HG03378 (cell line): ENCODE measurements at regions not wholly inside any gene's neighbourhood (a gene's known extent, or its start where the extent isn't known, plus 50 kb on each side); places are given as distances from the start of the nearest gene placed in this dataset.
"Not testable (repeated sequence)": the region's sequence is repeated elsewhere in the genome, so short reads cannot be mapped to it uniquely, and the experiment has no call there.

Experiments used
- ATAC-seq: cut with Tn5 transposase; IDR thresholded peaks from one replicate; pipeline ENCODE4 v1.9.1; 2021; ENCODE audit warnings: mild to moderate bottlenecking, moderate library complexity; ENCODE audit not compliant: unreplicated experiment

DNA sequence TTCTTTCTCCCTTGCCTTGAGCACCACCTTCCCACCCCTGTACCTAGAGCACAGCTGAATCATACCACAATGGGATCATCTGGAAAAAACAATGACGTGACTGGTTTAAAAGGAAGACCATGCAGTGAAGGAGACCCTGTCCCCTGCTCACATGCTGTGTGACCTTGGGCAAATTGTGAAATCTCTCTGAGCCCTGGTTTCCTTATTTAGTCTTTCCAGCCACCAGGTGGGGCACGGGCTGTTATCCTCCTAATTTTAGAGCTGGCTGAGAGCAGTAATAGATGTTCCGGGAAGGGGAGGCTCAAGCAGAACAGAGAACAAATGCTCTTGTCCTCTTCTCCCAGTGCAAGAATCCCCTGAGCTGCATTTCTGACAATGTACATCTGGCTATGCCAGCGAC is 198.3 kb downstream of the RPS24 start:
- no peak for ATAC-seq

DNA sequence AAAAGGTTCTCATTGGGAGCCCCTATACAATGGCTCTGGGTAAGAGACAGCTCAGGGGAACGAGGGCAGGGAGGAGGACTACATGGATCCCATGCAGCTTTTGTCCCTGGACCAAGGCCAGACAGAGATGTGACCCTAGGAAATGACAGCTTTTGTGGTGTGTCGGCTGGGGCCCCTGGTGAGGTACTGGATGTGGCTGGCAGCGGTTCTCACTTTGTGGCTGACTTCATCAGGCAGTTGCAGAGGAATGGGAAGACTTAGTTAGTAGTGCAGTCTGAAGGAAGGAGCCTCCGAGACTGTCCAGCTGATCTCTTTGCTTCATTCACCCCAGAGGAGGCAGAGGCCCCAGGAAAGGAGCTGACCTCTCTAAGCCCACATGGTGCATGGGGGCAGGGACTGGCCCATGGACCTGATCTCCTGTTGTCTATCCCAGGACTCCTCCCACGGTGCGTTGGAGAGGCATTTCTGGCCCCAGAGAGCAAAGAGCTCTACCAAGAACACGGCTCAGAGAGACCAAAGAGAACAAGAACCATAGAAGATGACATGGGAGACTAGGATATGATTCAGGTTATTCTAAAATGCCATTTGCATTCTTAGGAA is 202.9 kb downstream of the RPS24 start:
- ATAC-seq = no peak

DNA sequence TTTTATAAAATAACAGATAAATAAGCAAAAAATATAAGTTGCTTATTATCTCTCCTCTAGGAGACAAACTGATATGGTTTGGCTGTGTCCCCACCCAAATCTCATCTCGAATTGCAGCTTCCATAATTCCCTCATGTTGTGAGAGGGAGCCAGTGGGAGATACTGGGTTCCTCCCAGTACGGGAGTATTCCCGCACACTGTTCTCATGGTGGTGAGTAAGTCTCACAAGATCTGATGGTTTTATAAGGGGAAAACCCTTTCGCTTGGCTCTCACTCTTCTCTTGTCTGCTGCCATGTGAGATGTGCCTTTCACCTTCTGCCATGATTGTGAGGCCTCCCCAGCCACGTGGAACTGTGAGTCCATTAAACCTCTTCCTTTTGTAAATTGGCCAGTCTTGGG is 204.3 kb downstream of the RPS24 start:
- ATAC-seq = not testable (repeated sequence)

DNA sequence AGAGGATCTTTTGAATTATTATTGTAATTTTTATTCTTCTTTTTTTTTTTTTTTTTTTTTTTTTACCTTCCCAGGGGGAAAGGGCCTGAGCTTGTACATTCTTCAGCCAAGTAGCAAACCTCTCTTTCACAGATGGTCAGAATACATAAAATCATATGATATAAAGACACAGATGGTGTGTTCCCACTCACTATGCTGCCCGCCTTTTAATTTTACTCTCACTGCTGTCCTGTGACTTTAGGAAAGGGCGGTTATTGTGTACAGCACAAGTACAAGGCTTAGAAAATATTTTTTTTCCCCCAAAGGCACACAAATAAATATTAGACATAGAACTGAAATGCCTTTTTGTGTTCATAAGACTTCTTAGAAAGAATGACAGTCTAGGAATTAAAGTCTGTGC is 213.6 kb downstream of the RPS24 start:
- ATAC-seq = no peak

DNA sequence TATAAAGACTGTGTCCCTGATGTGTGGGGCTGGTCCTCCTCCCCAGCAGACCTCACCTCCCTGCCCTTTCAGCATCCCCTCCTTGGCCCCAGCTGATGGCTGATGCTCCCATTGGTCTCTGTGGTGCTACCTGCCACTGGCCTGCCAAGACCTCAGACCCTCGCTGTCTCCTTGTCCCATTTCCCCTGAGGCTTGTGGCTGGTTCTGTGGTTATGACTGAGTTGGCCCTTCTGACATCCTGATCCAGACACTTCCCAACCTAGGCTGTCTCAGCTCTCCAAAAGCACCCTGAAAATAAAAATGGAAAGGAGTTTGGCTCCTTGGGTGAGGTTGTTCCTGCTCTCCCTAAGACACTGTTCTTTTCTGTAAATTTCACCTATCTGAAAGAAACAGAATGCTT is 214.2 kb downstream of the RPS24 start:
- no peak for ATAC-seq

DNA sequence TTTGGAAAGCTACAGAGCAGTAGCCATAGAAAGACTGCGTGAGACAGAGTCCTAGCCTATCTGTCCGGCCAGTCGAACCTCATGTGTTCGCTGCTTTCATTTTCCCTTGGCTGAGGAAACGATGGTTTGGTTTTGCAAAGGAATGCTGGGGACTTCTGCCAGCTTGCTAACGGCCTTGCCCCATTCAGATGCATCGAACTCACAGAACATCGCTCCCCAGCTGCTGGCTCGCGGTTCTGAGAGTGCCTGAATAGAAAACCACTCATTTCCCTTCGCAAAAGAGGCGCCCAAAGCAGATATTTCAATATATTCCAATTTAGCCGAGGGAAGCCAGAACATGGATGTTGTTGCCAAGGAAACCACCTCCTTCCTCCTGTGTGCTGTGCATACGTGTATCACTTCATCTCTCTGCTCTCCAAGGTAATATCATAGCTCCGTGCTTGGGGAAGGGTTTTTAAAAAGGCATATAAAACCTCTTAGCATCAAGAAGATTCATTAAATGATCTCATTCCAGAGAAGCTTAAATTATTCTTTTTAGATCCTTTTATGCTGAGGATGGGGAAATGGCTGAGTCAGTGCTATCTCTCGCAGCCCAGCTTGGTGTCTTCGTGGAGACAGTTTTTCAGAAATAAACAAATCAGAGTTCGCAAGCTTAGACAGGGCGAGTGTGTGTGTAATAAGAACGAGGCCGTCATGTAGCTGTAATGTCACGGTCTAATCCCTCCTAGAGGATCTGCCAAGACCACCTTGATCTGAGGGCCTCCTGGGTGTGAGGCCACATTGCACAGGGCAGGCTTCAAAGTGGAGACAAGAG is 215.2 kb downstream of the RPS24 start:
- no peak for ATAC-seq

DNA sequence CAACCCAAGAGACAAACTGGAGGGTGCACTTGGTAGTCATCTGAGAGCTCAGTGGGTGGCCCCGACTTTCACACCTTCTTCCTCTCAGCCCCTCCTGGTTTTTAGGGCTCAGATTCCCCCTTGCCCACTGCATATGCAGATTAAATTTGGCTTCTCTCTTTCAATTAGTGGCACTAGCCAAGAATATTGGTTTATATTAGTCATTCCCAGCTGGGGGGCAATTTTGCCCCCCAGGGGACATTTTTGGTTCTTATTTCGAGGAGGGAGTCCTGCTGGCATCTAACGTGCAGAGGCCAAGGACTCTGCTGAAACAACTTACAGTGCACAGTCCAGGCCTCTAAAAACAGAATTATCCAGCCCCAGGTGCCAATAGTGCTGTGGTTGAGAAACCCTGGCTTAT is 216.0 kb downstream of the RPS24 start:
- ATAC-seq = no peak

DNA sequence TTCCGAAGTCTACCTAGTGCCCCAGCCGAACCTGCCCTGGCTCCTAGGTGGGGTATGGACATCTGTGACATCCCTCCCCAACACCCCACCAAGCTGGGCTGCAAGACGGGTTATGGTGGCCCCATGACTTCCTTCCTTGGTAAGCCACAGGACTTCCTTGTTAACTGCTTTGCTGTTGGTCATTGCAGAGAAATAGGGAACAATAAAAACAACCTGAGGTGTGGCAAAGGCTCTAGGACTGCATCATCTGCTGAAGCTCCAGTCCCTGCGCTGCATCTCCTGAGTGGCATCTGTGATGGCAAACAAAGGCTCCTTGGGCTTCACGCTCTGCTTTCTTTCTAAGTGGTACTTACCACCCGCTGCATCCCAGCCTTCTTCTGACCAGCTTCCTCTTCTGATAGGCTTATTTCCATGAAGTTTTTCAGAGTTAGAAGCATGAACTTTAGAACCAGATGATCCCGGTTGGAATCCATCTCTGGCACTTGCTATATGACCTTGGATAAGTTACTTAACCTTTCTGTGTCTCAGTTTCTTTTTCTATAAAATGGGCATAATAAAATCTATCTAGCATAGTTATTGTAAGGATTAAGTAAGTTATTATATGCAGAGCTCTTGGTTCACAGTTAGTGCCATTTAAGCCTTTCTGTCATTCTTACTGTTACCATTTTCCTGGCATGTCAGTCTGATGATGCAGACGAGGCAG is 216.8 kb downstream of the RPS24 start:
- ATAC-seq = no peak

DNA sequence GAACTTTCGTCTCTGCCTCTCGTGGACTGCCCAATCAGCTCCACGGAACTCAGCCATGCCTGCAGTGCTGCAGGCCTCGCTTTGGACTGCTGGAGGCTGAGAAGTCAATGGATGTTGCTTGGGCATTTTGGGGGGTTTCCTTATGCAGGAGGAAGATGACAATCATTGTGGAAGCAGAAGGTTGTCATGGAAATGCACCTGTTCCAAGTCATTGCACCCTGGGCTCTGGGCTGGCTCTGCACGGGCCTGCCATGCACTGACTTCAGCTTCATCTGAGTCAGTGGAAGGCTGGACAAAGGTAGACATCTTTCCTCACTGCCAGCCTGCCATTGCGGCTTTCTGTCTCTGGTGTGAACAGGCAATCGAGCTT is 217.3 kb downstream of the RPS24 start:
- ATAC-seq = no peak

DNA sequence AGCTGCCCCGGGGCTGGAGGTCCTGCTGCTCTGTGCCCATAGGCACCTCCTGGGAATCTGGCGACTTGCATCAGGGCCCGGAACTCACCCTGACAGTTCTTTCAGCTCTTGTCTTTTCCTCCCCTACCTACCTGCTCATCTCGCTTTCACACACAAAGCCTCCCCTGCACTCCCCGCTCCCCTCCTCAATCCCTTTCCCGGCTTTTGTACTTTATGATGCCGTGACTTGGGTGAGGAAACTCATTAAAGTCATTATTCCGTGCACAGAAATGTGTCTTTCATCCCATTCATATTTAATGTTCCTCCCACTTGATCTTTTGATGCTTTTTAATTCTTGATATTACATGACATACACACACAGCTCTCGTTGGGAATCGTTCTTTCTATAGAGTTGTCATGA is 218.6 kb downstream of the RPS24 start:
- no peak for ATAC-seq

DNA sequence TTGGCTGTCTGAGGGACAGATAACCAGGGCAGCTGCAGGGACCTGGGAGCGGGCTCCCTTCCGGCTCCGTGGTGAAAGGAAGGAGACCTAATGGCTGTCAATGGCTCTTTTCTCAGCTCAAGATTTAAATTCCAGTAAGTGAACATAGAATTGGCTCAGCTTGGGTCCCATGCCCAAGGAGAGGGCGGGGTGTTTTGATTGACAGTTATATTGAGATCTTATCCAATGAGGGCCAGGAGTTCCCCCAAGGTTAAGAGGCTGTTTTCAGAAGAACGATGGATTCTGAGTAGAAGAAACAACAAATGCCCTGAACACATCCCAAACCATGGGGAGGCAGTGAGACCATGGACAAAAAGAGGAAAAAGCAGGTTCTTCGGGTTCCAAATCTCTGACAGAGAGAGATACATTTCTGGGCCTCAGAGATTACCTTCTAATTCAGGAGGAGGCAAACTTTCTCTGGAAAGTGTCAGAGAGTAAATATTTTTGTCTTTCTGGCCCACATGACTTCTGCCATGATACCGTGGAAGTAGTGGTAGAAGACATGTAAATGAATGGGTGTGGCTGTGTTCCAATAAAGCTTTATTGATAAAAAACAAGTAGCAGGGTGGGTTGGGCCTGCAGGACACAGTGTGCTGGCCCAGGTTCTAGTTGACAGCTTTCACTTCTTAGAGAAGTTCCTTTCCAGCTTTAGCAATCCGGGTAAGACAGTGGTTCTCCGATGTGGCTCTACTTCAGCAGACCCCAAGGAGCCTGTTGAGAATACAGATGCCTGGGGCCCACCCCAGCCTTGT is 219.6 kb downstream of the RPS24 start:
- no peak for ATAC-seq

DNA sequence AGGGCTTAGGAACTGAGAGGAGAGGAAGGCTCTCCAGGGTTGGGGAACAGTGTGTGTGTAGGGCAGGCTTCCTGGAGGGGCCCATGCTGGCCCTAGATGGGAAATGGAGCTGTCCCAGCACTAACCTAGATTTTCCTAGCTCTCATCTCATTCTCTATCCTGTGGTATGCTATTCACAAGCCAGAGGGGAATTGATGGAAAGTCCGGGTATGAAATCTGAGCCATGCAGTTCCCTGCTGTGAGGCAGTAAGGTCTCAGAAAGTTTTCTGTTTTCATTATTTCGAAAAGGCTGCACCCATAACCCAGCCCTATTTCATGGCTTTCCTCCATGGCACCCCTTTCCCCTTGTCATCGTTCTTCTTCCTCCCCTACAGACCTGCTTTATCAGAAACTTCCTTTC is 220.3 kb downstream of the RPS24 start:
- no peak for ATAC-seq

DNA sequence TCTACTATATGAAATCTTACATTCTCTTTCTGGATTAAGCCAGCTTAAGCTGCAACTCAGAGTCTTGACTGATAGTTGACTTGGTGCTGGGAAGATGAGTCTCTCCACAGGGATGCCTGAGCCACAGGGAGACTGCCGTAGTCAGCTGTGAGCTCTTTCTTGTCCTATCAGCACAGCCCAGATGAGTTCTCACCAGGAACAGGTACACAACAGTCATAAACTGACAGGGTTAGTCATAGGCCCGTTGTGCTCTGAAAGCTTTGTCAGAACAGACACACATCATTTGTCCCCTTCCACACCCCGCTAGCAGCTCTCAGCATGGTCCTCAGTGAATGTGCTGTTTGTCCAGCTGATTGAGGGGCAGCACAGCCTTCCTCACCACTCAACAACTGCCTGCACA is 221.6 kb downstream of the RPS24 start:
- no peak for ATAC-seq

DNA sequence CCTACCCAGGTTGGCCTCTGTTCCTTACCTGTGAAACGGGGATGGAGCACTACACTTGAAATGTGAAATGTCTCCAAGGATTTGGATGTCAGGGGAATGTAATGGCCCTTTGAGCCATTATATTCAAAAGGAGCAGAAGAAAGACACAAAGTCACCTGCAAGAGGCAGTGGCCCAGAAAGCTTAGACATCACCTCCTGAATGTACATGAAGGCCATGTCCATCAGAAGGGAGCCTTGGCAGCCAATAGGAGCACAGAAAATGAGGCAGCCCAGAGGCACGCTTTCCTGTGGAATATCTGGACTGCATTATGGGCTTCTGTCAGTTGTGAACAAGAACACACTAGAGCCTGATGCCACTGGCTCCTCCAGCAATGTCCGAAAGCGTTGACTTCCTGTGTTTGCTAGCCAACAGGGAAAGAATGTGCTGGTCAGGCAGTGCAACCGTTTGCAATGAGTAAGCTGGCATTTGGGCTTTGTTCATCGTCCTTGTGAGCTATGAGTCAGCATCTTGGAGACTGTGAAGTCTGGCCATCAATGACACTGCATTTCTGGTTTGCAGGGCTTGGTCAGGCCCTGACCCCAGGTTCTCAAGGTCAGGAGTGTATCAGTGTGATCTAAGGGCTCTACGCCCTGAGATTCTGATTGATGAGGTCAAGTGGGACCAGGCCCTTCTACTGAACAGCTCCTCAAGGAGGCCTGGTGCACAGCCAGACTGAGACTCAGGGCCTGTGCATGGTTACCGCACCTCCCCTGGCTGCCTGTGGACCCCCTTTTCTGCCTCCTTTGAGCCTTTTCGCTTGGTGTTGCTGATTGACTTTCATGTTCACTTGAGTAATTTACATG is 222.4 kb downstream of the RPS24 start:
- ATAC-seq = no peak

DNA sequence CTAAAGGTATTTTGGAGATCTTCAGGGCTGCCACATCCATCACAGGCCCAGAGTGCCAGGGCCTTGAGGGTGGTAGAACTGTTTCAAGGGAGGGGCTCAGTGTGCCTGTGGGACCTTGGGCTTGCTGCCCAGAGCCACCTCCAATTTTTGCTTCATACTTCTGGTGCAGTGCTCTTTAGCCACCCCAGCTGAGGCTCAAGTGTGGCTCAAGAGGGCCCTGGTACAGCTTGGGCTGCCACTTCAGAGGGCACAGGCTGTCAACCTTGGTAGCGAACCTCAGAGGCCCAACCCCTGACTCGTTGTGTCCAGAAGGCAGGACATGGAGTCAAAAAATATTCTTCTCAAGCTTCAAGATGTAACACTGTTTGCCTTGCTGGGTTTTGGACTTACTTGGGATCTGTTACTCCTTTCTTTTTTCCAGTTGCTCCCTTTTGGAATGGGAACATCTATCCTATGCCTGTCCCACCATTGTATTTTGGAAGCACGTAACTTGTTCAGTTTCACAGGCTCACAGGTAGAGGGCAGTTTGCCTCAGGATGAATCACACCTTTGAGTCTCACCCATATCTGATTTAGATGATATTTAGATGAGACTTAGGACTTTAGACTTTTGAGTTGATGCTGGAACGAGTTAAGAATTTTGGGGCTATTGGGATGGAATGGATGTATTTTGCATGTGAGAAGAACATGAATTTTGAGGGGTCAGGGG is 224.8 kb downstream of the RPS24 start:
- no peak for ATAC-seq

DNA sequence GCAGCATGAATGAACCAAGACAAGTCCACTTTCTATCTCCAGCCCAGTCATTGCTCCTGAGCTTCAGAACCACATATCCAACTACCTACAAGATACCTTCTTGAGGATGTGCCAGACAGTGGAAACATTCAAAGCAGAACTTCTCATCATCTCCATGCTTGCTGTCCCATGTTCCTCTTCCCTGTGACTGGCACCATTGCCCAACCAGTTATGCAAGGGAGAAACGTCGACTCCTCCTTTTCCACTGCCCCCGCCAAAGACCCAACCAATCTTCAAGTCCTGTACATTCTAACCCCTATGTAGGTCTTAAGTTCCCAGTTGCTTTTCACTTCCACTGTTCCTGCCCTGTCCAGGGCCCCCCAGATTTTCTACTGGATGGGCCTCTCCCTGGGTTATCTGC is 225.7 kb downstream of the RPS24 start:
- ATAC-seq = no peak

DNA sequence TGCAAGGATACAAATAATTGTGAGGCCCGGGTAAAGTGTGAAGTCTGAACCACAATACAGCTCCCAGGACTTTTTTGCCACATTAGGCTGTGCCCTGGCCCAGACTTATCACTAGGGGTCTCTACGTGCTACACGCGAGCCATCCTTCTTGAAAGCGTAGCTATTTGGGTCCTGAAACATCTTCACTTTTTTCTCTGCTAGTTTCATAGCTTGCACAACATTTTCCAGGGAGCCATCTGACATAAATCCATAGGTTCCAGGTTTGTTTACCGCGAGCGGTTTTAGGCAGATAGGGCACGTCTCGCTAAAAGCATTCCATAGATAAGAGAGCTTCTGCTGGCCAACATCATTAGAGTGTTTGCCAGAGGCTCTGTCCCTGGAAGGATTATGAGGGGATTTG is 226.5 kb downstream of the RPS24 start:
- ATAC-seq = no peak

DNA sequence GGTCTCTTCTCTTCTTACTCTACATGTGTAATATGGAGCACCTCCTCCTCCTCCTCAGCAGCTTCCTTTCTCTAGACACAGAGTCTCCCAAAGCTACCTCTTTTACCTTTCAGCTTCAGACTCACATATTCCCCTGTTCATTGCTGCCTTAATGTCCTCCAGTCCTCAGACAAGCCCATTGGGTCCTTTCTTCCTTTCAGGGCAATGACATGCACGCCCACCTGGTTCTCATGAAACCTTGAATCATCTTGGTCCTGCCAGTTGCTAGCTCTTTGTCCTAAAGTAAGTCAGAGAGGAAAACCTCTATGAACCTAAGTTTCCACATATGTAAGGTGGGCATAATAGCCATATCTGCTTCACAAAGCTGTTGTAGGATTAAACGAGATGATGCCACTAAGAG is 227.0 kb downstream of the RPS24 start:
- ATAC-seq = no peak

DNA sequence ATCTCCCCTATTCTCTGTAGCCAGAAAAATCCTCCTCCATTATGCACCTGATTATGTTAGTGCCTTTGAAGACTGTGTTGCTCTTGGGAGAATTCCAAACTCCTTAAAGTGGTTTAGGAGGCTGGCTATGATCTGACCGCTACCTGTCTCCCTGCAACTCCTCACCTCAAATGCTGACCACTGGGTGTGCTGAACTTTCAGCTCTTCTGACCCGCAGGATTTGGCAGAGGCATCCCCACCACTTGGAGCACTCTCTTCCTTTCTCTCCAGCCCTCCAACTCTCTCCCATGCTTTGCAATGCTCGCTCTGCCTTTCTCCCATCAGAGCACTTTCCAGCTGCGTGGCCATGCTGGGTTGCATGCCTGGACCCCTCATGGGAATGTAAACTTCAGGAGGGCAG is 227.6 kb downstream of the RPS24 start:
- no peak for ATAC-seq

DNA sequence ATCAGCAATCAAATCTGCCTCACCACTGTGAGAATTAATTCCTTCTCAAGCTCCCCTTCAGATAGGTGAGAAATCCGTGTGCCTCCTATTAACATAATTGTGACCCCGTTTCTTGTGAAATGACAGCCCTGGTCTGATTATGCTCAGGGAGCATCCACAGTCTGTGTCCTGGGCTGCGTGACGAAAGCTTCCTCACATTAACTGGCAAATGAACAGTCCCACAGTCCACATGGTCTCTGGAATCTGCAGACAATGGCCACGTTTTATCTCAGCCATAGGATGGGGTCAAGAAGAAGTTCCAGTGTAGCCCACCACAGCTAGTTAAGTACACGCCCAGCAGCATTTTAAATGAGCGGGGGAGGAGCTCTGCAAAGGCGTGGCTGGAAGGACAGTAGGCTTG is 229.2 kb downstream of the RPS24 start:
- ATAC-seq = no peak
